HepG2 (cell line): ENCODE measurements at regions not wholly inside any gene's neighbourhood (a gene's known extent, or its start where the extent isn't known, plus 50 kb on each side); places are given as distances from the start of the nearest gene placed in this dataset.
"Not testable (repeated sequence)": the region's sequence is repeated elsewhere in the genome, so short reads cannot be mapped to it uniquely, and the experiment has no call there.

Experiments used
- EZH2 ChIP-seq: conservative IDR thresholded peaks from 2 replicates; pipeline ENCODE4 v1.6.1; 2012; ENCODE audit warnings: mild to moderate bottlenecking, low read depth, low read length, moderate library complexity
- HOXA3 ChIP-seq: sonication (generic); formaldehyde crosslinking; IDR thresholded peaks from 2 replicates; pipeline ENCODE4 v1.5.0; 2020; ENCODE audit warnings: missing genetic modification reagents
- KLF9 ChIP-seq: IDR thresholded peaks from 2 replicates; pipeline ENCODE4 v1.6.1; 2016; ENCODE audit warnings: low read depth
- MXI1 ChIP-seq: IDR thresholded peaks from 3 replicates; pipeline ENCODE4 v1.6.1; 2012; ENCODE audit warnings: low read depth, low read length, inconsistent platforms, borderline replicate concordance
- POLR2AphosphoS2 ChIP-seq: IDR thresholded peaks from 2 replicates; pipeline ENCODE4 v1.6.1; 2011; ENCODE audit warnings: low read depth, low read length, improper control_type of control experiment
- SCMH1 ChIP-seq: sonication (generic); formaldehyde crosslinking; IDR thresholded peaks from 2 replicates; pipeline ENCODE4 v1.9.0; 2021; ENCODE audit warnings: missing genetic modification reagents, mild to moderate bottlenecking, borderline replicate concordance
- ZBTB33 ChIP-seq: sonication (generic); formaldehyde crosslinking; IDR thresholded peaks from 2 replicates; pipeline ENCODE4 v1.4.0; 2020; ENCODE audit warnings: missing genetic modification reagents
- TF ChIP-seq, protein P1 (sequence below): sonication (generic); formaldehyde crosslinking; IDR thresholded peaks from 2 replicates; pipeline ENCODE4 v1.8.1; 2023; ENCODE audit warnings: mild to moderate bottlenecking, missing genetic modification reagents
- TF ChIP-seq, protein P2 (sequence below): sonication (generic); formaldehyde crosslinking; IDR thresholded peaks from 2 replicates; pipeline ENCODE4 v1.5.0; 2020; ENCODE audit warnings: mild to moderate bottlenecking, missing genetic modification reagents, moderate library complexity

- not testable (repeated sequence) for TF ChIP-seq HOXA3 (CRISPR knock-in tag); EZH2; KLF9 (CRISPR knock-in tag); ZBTB33; SCMH1 (CRISPR knock-in tag); POLR2AphosphoS2; MXI1
- TF ChIP-seq, protein P1, sequence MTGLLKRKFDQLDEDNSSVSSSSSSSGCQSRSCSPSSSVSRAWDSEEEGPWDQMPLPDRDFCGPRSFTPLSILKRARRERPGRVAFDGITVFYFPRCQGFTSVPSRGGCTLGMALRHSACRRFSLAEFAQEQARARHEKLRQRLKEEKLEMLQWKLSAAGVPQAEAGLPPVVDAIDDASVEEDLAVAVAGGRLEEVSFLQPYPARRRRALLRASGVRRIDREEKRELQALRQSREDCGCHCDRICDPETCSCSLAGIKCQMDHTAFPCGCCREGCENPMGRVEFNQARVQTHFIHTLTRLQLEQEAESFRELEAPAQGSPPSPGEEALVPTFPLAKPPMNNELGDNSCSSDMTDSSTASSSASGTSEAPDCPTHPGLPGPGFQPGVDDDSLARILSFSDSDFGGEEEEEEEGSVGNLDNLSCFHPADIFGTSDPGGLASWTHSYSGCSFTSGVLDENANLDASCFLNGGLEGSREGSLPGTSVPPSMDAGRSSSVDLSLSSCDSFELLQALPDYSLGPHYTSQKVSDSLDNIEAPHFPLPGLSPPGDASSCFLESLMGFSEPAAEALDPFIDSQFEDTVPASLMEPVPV = not testable (repeated sequence)
- TF ChIP-seq, protein P2, sequence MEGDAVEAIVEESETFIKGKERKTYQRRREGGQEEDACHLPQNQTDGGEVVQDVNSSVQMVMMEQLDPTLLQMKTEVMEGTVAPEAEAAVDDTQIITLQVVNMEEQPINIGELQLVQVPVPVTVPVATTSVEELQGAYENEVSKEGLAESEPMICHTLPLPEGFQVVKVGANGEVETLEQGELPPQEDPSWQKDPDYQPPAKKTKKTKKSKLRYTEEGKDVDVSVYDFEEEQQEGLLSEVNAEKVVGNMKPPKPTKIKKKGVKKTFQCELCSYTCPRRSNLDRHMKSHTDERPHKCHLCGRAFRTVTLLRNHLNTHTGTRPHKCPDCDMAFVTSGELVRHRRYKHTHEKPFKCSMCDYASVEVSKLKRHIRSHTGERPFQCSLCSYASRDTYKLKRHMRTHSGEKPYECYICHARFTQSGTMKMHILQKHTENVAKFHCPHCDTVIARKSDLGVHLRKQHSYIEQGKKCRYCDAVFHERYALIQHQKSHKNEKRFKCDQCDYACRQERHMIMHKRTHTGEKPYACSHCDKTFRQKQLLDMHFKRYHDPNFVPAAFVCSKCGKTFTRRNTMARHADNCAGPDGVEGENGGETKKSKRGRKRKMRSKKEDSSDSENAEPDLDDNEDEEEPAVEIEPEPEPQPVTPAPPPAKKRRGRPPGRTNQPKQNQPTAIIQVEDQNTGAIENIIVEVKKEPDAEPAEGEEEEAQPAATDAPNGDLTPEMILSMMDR (CRISPR knock-in tag) = not testable (repeated sequence)
These were observed 279.8 kb upstream of the PROK2 start for GRCh38 chr3:72064727-72065126.
